Ovary (tissue), 3 donors: ENCODE measurements at regions not wholly inside any gene's neighbourhood (a gene's known extent, or its start where the extent isn't known, plus 50 kb on each side); places are given as distances from the start of the nearest gene placed in this dataset.

Experiments
- CTCF ChIP-seq, 3 donors: fragments of 450-650 bp in 2 of 3; fragments of 200-600 bp in 1 of 3; IDR thresholded peaks; one replicate each; pipeline versions ENCODE4 v1.5.1 to v1.8.0; 2016 to 2022; ENCODE audit warnings: antibody characterized with exemption in 3 of 3, mild to moderate bottlenecking in 1 of 3
- EP300 ChIP-seq: sonication (generic); formaldehyde crosslinking; IDR thresholded peaks from one replicate; pipeline ENCODE4 v1.6.1; 2017; ENCODE audit warnings: antibody characterized with exemption
- POLR2A ChIP-seq: fragments of 450-650 bp; IDR thresholded peaks from one replicate; pipeline ENCODE4 v1.6.1; 2017; ENCODE audit warnings: antibody characterized with exemption, mild to moderate bottlenecking, moderate library complexity
- donor health status: DM: no; HTN: no; CAD: no.

DNA sequence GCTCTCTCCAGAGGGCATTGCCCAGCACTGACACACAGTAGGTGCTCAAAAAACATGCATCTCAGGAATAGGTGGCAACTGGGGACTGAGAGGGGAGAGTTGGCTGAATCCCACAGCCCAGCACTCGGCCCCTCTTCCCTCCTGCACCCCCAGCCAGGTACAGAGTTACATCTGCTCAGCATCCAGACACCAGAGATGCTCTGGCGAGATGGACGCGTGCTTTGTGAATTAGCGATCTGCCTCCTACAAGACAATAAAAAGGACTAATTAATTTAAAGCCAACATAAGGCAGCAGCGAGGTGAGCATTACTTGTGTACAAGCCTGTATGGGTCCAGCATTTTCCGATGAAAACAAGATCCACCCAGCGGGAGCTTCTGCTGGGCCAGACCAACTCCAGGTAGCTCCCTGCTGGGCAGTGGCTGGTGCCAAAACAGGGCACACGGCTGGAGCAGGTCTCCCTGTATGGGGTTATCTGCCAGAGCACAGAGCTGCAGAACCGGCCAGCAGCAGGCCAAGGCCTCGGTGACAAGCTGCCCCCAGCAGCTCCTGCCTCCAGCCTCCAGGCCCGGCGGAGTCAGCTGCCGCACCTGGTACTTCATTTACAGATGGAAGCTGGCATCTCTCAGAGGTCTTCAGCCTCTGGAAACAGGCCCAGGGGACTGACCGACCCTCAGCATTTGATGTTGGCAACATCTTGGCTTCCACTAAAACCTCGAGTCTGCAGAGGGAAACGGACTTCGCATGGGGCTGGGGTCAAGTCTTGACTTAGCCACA is 219.7 kb upstream of the SDK2 start:
- TF ChIP-seq EP300 (no peak), POLR2A (no peak), CTCF (IDR thresholded peaks at IDR 0.05) (no peak)
